ENCODE measurements at regions not wholly inside any gene's neighbourhood (a gene's known extent, or its start where the extent isn't known, plus 50 kb on each side); places are given as distances from the start of the nearest gene placed in this dataset.
A peak's percentile ranks its signal among the peaks of the same experiment; 100 is the strongest.
"Not testable (repeated sequence)": the region's sequence is repeated elsewhere in the genome, so short reads cannot be mapped to it uniquely, and the experiment has no call there.

GRCh38 chr7:93739424-93739823 lies 151.1 kb downstream of the TFPI2 start:
- DNase-seq, result peak in 1 of 5 donors; percentile 8

DNA sequence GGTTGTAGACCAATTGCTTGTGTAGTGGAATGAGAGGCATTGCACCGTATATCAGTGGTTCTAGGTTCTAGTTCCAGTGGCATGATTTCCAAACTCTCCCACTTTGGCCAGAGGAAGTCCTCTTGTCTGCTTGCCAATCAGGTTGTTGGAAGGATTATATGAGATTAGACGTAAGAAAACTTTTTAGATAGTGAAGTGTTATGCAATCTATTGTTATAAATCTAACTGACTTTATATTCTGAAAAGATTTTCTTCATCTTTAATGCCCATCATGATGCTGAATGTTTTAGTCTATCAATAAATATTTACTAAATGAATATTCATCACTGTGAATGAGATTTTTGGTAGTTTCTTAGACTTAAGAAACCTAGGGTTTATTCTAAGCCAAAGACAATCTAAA lies 152.6 kb downstream of the TFPI2 start:
- DNase-seq, result no peak

DNA sequence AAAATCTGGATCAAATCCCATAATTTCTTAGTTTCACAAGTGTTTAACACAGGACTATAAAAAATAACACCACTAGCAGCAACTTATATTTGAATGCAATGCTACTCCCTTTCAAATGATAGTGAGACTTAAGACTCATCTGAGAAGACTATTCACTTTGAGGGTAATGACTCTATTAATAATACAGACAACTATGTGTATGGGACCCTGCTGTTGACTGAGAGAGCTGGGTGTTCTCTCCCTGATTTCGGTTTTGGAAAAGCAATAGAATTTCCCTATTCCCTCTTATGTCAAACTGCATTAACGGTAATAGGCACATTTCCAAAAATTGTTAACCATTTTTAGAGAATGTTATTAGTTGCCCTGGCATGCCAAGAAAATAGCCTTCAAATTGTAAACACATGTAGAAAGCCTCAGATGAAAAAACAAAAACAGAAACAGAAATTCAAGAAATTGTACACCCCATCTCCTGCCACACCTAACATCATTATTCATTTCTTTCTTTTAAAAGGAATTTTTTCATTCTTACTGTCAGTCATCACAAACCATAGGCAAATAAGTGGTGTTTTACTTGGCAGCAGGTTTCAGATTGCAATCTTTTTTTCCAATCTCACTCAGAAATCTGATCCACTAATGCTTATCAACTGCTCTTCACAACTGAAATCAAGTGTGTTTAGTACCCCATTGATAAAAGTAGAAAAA lies 153.7 kb downstream of the TFPI2 start:
- DNase-seq, result no peak

DNA sequence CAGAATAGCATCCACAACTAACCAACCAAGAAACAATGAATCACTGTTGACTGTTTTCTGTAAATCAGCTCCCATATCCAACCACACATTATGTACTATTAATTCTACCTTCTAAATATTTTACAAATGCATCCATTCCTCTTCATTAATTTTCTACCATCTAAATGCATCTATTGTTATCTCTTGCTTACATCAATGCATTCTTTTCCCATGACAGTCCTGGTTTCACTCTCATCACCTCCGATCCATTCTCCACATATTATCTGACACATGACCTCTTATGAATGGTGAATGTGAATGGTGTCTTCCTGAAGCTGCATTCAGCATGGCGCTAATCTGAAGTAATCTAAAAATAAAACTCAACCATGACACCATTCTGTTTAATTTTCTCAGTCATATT lies 153.8 kb upstream of the CALCR start:
- DNase-seq, result no peak

GRCh38 chr7:93725954-93726353 lies 151.4 kb upstream of the CALCR start:
- no peak for DNase-seq

DNA sequence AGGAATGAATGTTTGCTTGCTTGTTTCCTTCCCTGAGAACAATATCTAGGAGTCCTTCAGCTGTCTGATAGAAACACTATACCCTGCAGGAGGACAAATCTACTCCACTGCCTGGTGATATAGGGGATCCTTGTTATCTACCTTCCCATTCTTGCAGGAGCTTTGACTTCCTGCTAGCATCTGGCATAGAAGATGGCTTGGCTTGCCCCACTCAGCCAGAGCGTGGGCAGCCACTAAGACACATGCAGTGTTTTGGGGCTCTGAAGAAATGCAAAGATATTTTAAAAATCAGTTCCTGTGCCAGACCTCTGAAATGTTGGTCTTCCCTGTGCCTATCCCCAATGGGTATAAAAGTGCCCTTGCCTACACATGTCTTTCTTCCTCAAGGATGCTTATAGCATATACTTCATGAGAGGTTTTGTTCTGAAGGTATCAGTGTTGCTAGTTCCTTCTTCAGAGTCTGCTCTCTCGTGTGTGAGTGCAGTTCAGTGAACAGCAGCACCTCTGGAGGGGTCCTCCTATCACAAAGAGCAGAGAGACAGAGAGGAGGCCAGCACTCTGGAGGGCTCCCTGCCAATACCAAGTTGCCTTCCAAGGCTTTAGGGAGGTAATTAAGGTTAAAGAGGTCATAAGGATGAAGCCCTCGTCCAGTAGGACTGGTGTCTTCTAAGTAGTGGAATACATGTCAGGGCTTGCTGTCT lies 149.1 kb upstream of the CALCR start:
- DNase-seq, result no peak

GRCh38 chr7:93720106-93720505 lies 145.6 kb upstream of the CALCR start:
- no peak for DNase-seq

DNA sequence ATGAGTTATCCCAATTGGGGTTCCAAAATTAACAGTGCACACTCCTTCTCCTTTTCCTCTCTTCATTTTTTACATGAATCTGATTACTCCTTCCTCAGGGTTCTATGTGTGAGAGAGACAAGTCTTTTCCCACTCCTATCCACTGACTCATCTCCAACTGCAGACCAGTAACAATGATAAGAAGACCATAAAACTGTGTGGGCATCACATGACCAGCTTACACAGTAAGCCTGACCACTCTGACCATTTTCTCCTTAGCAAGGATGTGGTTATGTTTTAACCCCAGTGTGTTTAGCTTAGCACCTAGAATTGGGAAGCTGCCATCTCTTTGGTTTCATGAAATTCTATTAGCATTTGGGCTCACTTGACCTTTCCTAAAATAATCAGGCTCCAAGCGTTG lies 145.0 kb upstream of the CALCR start:
- no peak for DNase-seq

GRCh38 chr7:93717217-93717900 lies 142.8 kb upstream of the CALCR start:
- no peak for DNase-seq

GRCh38 chr7:93715234-93715633 lies 140.7 kb upstream of the CALCR start:
- DNase-seq, result no peak

DNA sequence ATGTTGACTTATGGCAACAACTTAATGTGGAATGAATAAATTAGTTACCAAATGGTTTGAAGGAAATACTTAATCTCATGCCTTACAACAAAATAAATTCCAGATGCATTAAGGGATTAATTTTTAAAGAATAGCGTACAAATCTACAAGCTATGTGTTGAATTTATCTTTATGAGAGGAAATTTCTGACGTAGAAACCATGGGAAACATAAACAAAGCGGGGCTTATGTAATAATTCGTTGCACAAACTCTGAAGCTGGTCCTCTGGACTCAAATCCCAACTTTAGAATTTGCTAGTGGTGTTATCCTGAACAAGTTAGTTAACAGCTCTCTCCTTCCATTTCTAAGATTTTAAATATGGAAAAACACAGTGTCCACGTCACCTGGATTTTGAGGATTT lies 137.4 kb upstream of the CALCR start:
- DNase-seq, result no peak

DNA sequence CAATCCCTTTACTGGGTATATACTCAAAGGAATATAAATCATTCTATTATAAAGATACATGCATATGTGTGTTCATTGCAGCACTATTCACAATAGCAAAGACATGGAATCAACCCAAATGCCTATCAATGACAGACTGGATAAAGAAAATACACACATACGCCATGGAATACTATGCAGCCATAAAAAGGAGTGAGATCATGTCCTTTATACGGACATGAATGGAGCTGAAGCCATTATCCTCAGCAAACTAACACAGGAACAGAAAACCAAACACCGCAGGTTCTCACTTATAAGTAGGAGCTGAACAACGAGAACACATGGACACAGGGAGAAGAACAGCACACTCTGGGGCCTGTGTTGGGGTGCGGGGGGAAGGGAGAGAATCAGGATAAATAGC lies 133.7 kb upstream of the CALCR start:
- not testable (repeated sequence) for DNase-seq

DNA sequence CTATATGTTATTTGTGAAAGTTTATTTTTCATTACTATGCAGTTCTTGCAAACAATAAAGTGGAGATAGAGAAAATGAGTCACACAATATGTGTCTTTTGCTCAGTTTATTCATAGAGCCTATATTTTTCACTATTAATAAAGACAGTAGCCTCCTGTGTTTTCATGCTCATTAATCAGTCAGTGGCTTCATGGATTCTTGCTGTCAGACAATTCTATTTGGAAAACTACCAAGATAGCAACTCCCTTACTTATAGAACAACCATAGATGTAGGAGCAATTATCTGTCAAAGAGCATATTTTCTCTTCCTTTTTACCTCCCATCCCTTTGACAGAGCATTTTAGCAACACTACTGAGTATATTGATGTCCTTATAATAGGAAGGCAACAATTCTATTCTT lies 132.7 kb upstream of the CALCR start:
- DNase-seq, result no peak

DNA sequence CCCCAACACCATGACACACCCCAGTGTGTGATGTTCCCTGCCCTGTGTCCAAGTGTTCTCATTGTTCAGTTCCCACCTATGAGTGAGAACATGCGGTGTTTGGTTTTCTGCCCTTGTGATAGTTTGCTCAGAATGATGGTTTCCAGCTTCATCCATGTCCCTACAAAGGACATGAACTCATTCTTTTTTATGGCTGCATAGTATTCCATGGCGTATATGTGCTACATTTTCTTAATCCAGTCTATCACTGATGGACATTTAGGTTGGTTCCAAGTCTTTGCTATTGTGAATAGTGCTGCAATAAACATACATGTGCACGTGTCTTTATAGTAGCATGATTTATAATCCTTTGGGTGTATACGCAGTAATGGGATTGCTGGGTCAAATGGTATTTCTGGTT lies 131.6 kb upstream of the CALCR start:
- DNase-seq, result not testable (repeated sequence)

GRCh38 chr7:93704217-93704616 lies 129.7 kb upstream of the CALCR start:
- no peak for DNase-seq

- DNase-seq, result no peak
These were observed 123.4 kb upstream of the CALCR start for GRCh38 chr7:93697901-93698300.

DNA sequence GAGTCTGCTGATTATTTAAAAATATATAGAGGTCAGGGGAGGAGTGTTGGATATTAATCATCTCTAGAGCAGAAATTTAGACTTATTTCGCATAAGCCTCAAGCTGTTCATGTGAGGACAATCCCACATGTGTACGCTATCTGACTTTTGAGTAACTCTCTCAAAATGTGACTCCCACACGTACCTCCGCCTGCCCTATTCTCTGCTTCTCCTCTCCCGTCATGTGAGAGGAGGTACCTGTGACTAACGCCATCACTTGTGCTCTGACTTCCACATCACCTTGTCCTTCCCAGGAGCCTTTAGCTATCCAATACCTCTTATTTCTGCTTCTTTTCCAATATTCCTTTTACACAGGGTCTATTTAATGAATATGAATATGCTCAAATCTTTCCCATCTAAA lies 119.3 kb upstream of the CALCR start:
- no peak for DNase-seq

GRCh38 chr7:93690021-93690420 lies 115.5 kb upstream of the CALCR start:
- no peak for DNase-seq

GRCh38 chr7:93678185-93678584 lies 103.7 kb upstream of the CALCR start:
- no peak for DNase-seq

DNA sequence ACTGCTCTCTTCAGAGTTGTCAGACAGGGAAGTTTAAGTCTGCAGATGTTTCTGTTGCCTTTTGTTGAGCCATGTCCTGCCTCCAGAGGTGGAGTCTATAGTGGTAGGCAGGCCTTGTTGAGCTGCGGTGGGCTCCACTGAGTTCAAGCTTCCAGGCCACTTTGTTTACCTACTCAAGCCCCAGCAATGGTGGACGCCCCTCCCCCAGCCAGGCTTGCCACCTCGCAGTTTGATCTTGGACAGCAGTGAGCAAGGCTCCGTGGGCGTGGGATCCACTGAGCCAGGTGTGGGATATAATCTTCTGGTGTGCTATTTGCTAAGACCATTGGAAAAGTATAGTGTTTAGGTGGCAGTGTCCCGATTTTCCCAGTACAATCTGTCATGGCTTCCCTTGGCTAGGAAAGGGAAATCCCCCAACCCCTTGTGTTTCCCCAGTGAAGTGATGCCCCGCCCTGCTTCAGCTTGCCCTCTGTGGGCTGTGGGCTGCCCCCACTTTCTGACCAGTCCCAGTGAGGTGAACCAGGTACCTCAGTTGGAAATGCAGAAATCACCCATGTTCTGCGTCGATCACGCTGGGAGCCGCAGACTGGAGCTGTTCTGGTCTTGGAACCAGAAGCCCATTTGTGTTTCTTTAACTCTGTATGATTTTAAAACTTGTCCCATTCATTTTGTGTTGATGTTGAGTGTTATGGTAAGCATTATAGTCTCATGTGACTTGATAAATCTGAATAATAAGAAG lies 89.2 kb upstream of the CALCR start:
- DNase-seq, result no peak

DNA sequence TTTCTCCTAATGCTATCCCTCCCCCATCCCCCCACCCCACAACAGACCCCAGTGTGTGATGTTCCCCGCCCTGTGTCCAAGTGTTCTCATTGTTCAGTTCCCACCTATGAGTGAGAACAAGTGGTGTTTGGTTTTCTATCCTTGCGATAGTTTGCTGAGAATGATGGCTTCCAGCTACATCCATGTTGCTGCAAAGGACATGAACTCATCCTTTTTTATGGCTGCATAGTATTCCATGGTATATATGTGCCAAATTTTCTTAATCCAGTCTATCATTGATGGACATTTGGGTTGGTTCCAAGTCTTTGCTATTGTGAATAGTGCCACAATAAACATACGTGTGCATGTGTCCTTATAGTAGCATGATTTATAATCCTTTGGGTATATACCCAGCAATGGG lies 83.6 kb upstream of the CALCR start:
- DNase-seq, result not testable (repeated sequence)

DNA sequence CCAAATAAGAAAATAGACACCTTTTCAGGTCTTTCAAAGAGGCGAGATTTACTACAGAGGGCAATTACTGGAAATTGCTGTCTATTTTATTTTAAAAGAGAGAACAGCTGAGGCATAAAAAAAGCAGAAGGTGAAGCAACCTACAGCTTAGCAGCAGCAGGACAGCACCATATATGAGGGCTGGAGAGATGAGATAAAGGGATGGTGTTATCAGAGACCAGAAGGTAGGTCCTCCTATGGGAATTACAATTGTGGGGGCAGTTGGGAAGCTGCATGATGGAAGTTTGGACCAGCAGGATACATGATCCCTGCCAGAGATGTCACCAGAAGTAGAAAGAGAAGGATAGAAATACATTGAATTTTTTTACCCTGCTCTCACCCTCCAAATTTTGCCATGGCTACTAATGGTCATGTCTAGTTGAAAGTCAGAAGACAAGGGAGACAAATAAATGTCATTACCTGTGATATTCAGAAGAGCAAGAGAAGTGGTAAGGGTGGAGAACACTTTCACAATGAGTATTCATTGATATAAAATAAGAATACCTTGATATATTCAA lies 77.2 kb upstream of the CALCR start:
- DNase-seq, result no peak

DNA sequence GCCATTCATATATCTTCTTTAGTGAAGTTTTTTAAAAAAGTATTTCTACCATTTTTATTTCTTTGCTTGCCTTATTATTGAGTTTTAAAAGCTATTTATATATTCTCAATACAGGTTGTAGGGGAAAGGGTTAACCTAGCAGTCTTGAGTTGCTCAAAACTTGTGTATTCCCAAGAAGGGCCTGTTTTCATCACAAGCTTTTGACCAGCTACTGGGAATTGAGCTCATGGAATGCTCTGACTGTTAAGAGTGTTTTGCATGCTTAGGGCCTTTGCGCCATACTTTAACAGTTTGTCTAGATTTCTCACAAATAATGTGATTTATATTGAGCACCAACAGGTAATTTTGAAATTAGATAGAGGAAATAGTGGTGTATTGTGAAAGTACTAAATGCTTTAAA lies 72.0 kb upstream of the CALCR start:
- DNase-seq, result no peak

Measured in T-helper 1 cell (primary cell).